CD4-positive, alpha-beta memory T cell (primary cell): ENCODE measurements at regions not wholly inside any gene's neighbourhood (a gene's known extent, or its start where the extent isn't known, plus 50 kb on each side); places are given as distances from the start of the nearest gene placed in this dataset.

Source experiments
- CTCF ChIA-PET: fragments of 350-600 bp; sonication (Branson Sonifier 250); formaldehyde crosslinking; loops from one replicate; lab custom pipeline; 2021; ENCODE audit warnings: inconsistent platforms; ENCODE audit not compliant: partially characterized antibody; lab: Charles Lee
- POLR2A ChIA-PET: fragments of 350-600 bp; sonication (Branson Sonifier 250); formaldehyde crosslinking; loops from one replicate; lab custom pipeline; 2021; ENCODE audit not compliant: partially characterized antibody; lab: Charles Lee
- DNase-seq, 5 donors: peaks; one replicate each; pipeline versions ENCODE4 v3.0.0 to v3.0.0-alpha.2; 2020 to 2022; ENCODE audit warnings: mixed read lengths in 1 of 5
- H3K27ac ChIP-seq: one replicate; pipeline ENCODE4 v1.7.0; 2013; ENCODE audit warnings: low read depth, low read length
- H3K27me3 ChIP-seq: 2 replicates; pipeline ENCODE4 v1.7.0; 2013; ENCODE audit warnings: mild to moderate bottlenecking, low read length, moderate library complexity; ENCODE audit not compliant: insufficient read depth
- H3K36me3 ChIP-seq: 2 replicates; pipeline ENCODE4 v1.7.0; 2013; ENCODE audit warnings: mild to moderate bottlenecking, low read length, moderate library complexity; ENCODE audit not compliant: insufficient read depth
- H3K4me1 ChIP-seq: 2 replicates; pipeline ENCODE4 v1.7.0; 2013; ENCODE audit warnings: mild to moderate bottlenecking, low read length, moderate library complexity; ENCODE audit not compliant: insufficient read depth
- H3K4me3 ChIP-seq, 2 donors: one replicate each; pipeline ENCODE4 v1.7.0; 2013; ENCODE audit warnings: low read length in 2 of 2, mild to moderate bottlenecking in 1 of 2
- H3K9me3 ChIP-seq, 2 donors: one replicate each; pipeline ENCODE4 v1.7.0; 2013; ENCODE audit warnings: low read length in 2 of 2, control low read depth in 1 of 2; ENCODE audit not compliant: control insufficient read depth in 1 of 2
- H3K27ac Mint-ChIP-seq, 7 donors: one replicate each; pipeline ENCODE4 v1.8.0; 2020 to 2021; ENCODE audit warnings: mixed read lengths in 7 of 7, mild to moderate bottlenecking in 6 of 7, inconsistent platforms in 3 of 7, moderate library complexity in 3 of 7
- H3K27me3 Mint-ChIP-seq, 2 donors: one replicate each; pipeline ENCODE4 v1.8.0; 2020 to 2021; ENCODE audit warnings: mixed read lengths in 2 of 2
- H3K36me3 Mint-ChIP-seq, 2 donors: one replicate each; pipeline ENCODE4 v1.8.0; 2020 to 2021; ENCODE audit warnings: mixed read lengths in 2 of 2, inconsistent platforms in 1 of 2, mild to moderate bottlenecking in 1 of 2
- H3K4me1 Mint-ChIP-seq, 4 donors: one replicate each; pipeline ENCODE4 v1.8.0; 2020 to 2021; ENCODE audit warnings: mixed read lengths in 4 of 4, mild to moderate bottlenecking in 1 of 4
- H3K4me3 Mint-ChIP-seq, 8 donors: one replicate each; pipeline ENCODE4 v1.8.0; 2020 to 2021; ENCODE audit warnings: mixed read lengths in 8 of 8, mild to moderate bottlenecking in 7 of 8, moderate library complexity in 6 of 8, inconsistent platforms in 3 of 8
- H3K9me3 Mint-ChIP-seq, 8 donors: one replicate each; pipeline ENCODE4 v1.8.0; 2020 to 2021; ENCODE audit warnings: mixed read lengths in 8 of 8, mild to moderate bottlenecking in 5 of 8, inconsistent platforms in 3 of 8, moderate library complexity in 1 of 8
- intact Hi-C: fragments of 100-400 bp; cut with micrococcal nuclease; formaldehyde crosslinking; loops from one replicate; pipeline ENCODE4 v1.15.1; 2023

DNA sequence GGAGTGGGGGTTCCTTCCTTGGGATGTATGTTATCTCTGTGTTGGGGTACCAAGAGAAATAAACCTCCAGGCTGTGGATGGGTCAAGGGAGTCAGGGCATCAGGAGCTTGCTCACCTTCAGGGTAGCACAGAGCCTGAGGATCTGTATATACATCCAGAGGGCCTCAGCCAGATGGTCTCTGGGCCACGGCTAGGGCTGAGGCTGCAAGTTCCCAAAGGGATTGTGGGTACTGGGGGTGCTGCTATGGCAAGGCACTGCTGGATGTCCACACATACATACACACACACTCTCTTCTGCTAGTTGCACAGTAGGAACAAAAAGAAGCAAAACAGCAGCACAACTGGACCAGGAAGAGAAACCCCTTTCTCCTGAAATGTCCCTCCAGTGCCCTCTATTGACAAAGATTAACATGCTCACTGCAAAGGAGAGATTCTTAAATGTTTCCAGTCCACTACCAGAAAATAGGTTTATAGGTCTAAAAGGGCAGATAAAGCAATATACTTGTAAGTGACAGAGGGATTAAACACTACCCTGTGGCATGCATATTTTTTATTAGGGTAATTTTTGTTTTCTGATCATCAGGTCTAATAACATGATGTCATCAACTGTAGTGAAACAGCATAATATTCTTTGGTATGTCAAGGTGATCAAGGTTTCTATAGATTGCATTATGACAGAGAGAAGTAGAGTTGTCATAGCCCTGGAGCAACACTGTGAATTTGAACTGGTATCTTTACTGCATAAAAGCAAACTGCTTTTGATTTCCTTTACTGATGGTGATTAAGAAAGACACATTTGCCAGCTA is 56.3 kb upstream of the KCNN2 start:
- ChIA-PET CTCF (no interaction called here), POLR2A (no interaction called here)
- no peak overlapping the region for H3K27ac ChIP-seq
- H3K9me3 ChIP-seq, result no peaks in the 10 kb centered on the region
- intact Hi-C loops, result no loop called here
- H3K27ac Mint-ChIP-seq, result no peak overlapping the region
- H3K4me1 Mint-ChIP-seq, result no peaks in the 10 kb centered on the region
- no peaks in the 10 kb centered on the region for H3K27me3 Mint-ChIP-seq
- no peak for DNase-seq
- H3K27me3 ChIP-seq, result no peaks in the 10 kb centered on the region
- no peak overlapping the region for H3K4me3 Mint-ChIP-seq
- H3K9me3 Mint-ChIP-seq, result peaks cover 0 to 4% (median 0%) of the 10 kb centered on the region in 8 donors
- no peaks in the 10 kb centered on the region for H3K4me1 ChIP-seq
- H3K36me3 ChIP-seq, result no peaks in the 10 kb centered on the region
- no peaks in the 10 kb centered on the region for H3K36me3 Mint-ChIP-seq
- H3K4me3 ChIP-seq, result no peak overlapping the region

DNA sequence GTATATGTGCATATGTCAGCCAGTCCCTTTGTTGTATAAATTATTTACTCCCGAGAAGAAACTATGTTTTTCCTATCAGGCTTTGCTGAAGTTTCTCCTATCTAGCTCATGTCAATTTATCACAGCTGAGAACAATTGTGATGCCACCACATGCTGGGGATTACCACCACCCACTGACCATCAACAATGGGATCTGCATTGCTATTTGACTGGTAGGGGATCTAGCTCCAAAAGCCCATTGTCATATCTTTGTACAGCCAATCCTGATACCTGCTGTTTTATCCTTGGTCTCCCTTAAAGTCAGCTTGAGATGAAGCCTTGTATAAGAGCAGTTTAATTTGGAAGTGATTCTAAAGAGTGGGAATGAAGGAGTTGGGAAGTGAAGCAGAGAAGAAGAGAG is 53.9 kb upstream of the KCNN2 start:
- Mint-ChIP-seq H3K27me3 (no peaks in the 10 kb centered on the region), H3K9me3 (peaks cover 0 to 4% (median 0%) of the 10 kb centered on the region in 8 donors), H3K4me1 (no peaks in the 10 kb centered on the region), H3K36me3 (no peaks in the 10 kb centered on the region), H3K27ac (no peak overlapping the region), H3K4me3 (no peak overlapping the region)
- DNase-seq, result no peak
- intact Hi-C loops, result no loop called here
- Histone ChIP-seq H3K9me3 (no peaks in the 10 kb centered on the region), H3K27ac (no peak overlapping the region), H3K36me3 (no peaks in the 10 kb centered on the region), H3K4me1 (no peaks in the 10 kb centered on the region), H3K27me3 (no peaks in the 10 kb centered on the region), H3K4me3 (no peak overlapping the region)
- ChIA-PET CTCF (no interaction called here), POLR2A (no interaction called here)

DNA sequence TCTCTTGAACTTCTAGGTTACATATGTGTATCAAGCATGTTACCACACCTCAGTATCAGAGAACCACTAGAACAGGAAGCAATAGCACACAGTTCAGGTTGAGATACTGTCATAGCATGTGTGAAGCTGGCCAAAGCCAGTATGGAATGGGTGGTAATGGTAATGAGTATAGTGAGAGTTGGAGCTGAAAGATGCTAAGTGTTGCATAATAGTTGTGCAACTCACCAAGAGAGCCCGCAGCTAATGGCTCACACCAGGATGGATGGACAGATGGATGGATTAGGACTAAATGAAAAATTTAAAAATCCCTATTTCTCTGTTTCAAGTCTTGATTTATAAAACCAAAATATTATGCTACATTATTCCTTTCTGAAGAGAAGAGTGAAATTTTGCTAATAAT is 53.4 kb upstream of the KCNN2 start:
- no peak overlapping the region for H3K4me3 ChIP-seq
- Mint-ChIP-seq H3K4me1 (no peaks in the 10 kb centered on the region), H3K36me3 (no peaks in the 10 kb centered on the region), H3K27ac (no peak overlapping the region), H3K9me3 (peaks cover 0 to 4% (median 0%) of the 10 kb centered on the region in 8 donors), H3K27me3 (no peaks in the 10 kb centered on the region), H3K4me3 (no peak overlapping the region)
- no peak for DNase-seq
- no peak overlapping the region for H3K27ac ChIP-seq
- no peaks in the 10 kb centered on the region for H3K36me3 ChIP-seq
- no peaks in the 10 kb centered on the region for H3K4me1 ChIP-seq
- ChIA-PET POLR2A (no interaction called here), CTCF (no interaction called here)
- H3K9me3 ChIP-seq, result no peaks in the 10 kb centered on the region
- no peaks in the 10 kb centered on the region for H3K27me3 ChIP-seq
- intact Hi-C loops, result no loop called here

DNA sequence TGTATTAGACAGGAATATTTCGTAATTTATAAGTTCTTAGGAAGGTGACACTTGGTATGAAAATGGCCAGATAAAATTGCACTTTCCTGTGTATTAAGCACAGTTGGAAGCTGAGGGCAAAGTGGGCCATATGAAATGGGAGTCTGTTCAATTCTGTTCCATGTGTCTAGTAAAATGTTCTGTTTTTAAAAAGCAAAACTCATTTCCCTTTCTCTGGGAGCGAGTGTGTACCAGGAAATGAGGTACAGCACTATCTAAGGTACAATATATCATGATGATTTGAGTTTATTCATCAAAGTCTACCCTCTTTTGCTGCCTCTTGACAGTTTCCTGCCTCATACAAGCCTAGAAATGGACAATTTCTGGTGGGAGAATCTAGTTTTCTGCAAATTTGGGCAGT is 51.2 kb upstream of the KCNN2 start:
- Mint-ChIP-seq H3K36me3 (no peaks in the 10 kb centered on the region), H3K27me3 (no peaks in the 10 kb centered on the region), H3K9me3 (peaks cover 0 to 4% (median 0%) of the 10 kb centered on the region in 8 donors), H3K4me3 (no peak overlapping the region), H3K27ac (no peak overlapping the region), H3K4me1 (no peaks in the 10 kb centered on the region)
- intact Hi-C loops, result no loop called here
- CTCF ChIA-PET, result no interaction called here
- Histone ChIP-seq H3K27me3 (no peaks in the 10 kb centered on the region), H3K4me1 (no peaks in the 10 kb centered on the region), H3K27ac (no peak overlapping the region), H3K4me3 (no peak overlapping the region), H3K36me3 (no peaks in the 10 kb centered on the region), H3K9me3 (no peaks in the 10 kb centered on the region)
- no peak for DNase-seq
- POLR2A ChIA-PET, result no interaction called here

DNA sequence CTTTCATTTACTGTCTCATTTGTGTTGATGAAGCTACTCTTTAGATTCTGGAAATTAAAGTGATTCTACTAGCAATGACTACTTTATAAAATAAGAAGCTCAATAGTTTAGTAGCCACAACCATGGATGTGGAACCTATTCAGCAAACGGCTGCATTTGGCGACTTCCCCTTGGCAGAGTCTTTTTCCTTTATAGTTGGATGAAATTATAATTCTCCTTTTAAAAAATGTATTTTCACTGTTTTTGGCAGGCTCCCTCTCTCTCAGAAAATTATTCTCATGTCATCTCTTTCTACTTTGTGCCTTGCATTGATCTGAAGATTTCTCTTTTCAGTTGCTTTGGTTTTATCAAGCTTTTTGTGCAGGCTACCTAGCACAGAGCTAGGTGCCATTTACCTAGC is 50.6 kb upstream of the KCNN2 start:
- no peaks in the 10 kb centered on the region for H3K36me3 ChIP-seq
- CTCF ChIA-PET, result no interaction called here
- POLR2A ChIA-PET, result no interaction called here
- DNase-seq, result no peak
- H3K27ac ChIP-seq, result no peak overlapping the region
- H3K27ac Mint-ChIP-seq, result no peak overlapping the region
- H3K4me3 Mint-ChIP-seq, result no peak overlapping the region
- intact Hi-C loops, result no loop called here
- H3K4me3 ChIP-seq, result no peak overlapping the region
- H3K27me3 ChIP-seq, result no peaks in the 10 kb centered on the region
- peaks cover 0 to 4% (median 0%) of the 10 kb centered on the region in 8 donors for H3K9me3 Mint-ChIP-seq
- no peaks in the 10 kb centered on the region for H3K4me1 Mint-ChIP-seq
- no peaks in the 10 kb centered on the region for H3K4me1 ChIP-seq
- no peaks in the 10 kb centered on the region for H3K36me3 Mint-ChIP-seq
- no peaks in the 10 kb centered on the region for H3K27me3 Mint-ChIP-seq
- no peaks in the 10 kb centered on the region for H3K9me3 ChIP-seq

DNA sequence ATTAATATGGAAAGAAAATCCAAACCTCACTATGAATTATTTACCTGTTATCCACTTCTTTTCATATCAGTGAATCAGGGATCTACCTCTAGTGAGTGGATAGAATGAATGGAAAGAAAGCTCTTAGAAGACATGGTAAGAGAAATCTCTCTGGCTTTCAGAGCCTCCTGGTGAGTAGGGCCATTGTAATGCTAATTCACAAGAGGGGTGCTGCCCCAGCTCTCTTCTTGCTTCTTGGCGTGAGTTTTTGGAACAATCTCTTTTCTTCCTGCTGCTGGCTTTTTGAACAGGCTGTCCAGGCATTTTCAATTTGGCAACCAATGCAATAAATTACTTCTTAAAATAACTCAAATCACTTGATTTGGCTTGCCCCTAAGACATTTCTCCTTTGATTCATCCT is 49.9 kb upstream of the KCNN2 start:
- intact Hi-C loops, result no loop called here
- DNase-seq, result no peak
- Histone ChIP-seq H3K27ac (no peak overlapping the region), H3K36me3 (no peaks in the 10 kb centered on the region), H3K4me1 (no peaks in the 10 kb centered on the region), H3K27me3 (no peaks in the 10 kb centered on the region), H3K4me3 (no peak overlapping the region), H3K9me3 (no peaks in the 10 kb centered on the region)
- Mint-ChIP-seq H3K36me3 (no peaks in the 10 kb centered on the region), H3K9me3 (peaks cover 0 to 4% (median 0%) of the 10 kb centered on the region in 8 donors), H3K4me3 (no peak overlapping the region), H3K27ac (no peak overlapping the region), H3K27me3 (no peaks in the 10 kb centered on the region), H3K4me1 (no peaks in the 10 kb centered on the region)
- ChIA-PET POLR2A (no interaction called here), CTCF (no interaction called here)
